ENCODE measurements at regions not wholly inside any gene's neighbourhood (a gene's known extent, or its start where the extent isn't known, plus 50 kb on each side); places are given as distances from the start of the nearest gene placed in this dataset.

GRCh38 chr5:88144219-88145001 lies 124.2 kb downstream of the TMEM161B start:
- DNase-seq: no peak

DNA sequence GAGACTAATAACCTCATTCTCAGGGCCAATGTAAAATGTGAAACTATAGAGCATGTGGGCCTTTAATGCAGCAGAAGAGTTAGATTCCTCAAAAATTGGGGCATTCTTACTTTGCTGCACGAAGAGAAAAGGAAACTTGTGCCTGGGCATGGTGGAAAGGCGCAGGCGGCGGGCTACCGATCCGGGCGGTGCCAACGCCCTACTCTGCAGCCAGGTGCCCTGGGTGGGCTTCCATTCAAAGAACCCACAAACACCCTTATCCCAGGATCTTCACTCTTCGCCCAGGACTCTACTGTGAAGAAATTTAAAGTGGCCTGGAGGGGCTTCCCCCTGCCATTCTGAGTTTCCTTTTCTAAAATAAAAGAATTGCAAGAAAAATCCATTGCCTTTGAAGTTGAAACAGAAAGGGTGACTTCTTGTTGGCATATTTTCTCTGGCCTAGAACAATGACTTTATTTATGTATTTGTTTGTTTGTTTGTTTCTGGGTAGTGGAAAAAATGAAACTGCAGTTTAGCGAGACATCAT lies 124.9 kb downstream of the TMEM161B start:
- DNase-seq: no peak

DNA sequence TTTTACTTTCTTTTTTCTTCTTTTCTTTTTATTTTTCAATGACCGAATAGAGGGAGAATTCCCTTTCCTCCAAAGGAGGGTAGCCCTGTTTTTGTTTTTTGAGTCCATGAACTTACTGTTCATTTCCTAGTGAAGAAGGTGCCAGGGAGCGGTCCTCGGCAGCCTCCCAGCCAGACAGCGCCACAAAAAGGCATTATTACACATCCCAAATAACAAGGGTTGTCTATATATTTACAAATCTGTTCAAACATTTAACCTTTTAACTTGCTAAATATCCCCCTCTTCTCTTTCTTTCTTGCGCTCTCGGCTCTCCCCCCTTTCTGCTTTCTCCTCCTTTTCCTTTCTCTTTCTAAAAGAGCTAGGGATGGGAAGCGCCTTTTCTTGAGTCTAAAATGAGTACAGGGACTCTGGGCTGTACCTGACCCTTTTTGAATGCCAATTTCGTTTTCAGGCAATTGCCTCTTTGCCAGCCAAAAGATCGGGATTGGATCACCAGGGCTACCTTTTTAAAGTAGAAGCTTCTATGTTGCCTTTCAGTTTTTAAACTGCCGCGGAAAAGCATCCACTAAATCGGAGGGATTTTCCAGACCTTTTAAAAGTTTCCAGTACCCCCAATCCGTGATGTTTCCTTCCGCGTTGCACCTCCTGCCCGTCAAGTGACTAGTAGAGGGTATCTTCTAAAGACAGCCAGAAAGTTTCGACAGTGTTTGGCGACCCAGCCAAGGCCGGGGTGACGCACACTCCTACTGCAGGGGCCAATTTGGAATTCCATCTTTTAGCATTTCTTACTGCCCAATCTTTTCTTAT lies 125.6 kb downstream of the TMEM161B start:
- DNase-seq: no peak

DNA sequence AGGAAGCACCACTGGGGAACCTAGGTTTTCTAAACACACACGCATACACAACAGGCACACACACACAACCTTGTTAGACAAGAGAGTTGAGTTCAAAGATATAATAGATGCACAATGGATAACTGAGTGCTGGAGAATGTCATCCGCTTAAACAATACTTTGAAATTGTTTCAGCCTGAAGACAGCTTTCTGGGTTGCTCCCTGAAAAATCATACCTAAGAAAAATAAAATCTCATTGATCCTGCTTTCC lies 126.1 kb downstream of the TMEM161B start:
- no peak for DNase-seq

DNA sequence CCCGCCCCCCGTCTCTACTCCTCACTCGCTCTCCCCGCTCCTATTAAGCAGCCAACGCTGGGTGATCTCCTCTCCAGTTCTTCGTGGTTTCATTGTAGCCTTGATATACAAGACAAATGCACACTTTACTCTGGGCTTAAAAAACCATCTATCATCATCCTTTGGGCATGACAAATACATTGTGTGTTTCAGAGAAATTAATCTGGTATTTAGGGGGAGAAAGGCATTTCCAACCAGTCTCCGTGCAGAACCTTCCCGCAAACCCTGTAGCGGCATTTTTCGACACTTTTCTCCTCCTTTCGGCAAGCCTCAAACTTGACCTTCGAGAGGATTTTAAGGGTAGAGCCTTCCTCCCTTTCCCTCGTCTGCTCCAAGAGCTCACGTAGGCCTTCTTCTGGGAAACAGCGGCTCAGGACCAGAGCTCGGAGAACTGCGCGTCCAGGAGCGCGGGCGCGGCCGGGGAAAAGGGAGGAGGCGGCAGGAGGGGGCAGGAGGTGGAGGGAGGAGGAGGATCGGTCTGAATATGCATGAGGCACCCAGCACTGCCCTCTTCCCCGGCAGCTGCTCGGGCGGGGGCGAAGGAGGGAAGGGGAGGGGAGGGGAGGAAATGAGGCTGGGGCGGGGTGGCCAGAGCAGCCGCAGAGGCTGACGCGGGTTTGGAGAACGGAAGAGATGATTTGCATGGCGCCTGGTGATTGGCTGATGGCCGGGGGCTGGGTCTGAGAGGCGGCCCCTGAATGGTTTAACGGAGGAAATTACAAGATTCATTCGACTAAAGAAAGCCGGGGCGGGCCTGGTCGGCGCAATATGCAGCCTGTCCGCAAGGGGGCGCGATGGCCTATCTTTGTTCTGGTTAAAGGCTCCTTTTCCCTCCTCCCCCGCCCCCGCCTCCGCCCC lies 127.5 kb downstream of the TMEM161B start:
- peak; percentile 96 for DNase-seq

GRCh38 chr5:88140396-88140855 lies 128.2 kb downstream of the TMEM161B start:
- no peak for DNase-seq

- no peak for DNase-seq
Measured at GRCh38 chr5:88130211-88130815, 138.3 kb downstream of the TMEM161B start.

DNA sequence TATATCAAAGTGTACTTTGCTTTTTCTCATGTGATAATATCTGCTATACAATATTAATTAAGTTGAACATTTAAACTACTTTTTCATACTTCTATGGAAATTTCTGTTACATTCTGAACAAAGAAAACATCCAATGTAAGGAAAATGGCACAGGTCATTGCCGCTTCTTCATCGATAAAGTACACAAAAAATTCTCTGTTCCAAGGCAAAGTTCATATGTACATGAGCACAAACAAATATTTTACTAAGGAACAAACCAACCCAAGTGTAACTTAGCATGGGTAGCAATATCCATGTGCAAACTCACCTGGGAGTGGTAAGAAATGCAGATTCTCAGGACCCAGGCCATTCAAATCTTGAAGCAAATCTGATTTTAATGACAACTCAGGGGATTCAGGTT lies 139.8 kb downstream of the TMEM161B start:
- no peak for DNase-seq

- DNase-seq: no peak
Measured at GRCh38 chr5:88119535-88120125, 149.0 kb downstream of the TMEM161B start.

DNA sequence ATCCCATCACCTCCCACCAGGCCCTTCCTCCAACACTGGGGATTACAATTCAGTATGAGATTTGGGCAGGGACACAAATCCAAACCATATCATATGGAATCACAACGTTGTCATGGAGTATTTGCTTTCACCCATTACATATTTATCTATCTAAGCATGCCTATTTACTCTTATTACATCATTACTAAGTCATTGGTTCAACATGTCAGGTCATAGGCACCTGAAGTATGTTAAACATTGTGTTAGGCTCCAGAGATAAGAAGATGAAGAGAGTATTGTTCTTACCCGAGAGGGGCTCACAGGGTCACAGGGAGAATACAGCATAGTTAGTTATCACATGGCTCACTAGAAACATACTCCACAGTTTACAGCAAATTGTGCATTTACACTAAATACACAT lies 150.5 kb downstream of the TMEM161B start:
- DNase-seq: no peak

DNA sequence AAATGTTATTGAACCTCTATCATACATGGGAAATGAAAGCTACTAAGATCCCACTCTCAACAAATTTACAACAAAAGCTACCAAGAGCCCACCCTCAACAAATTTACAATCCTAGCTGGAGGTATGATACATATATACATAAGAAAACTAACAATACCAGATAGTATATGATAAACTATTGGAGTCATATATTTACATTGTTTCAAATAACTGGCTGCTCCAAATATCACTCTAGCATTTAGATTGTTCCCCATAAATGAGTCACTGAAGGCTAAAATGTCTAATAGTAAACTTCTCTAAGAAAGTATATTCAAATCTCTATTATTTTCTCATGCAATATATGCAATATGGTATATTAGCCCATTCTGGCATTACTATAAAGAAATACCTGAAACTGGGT lies 151.1 kb downstream of the TMEM161B start:
- DNase-seq: no peak

DNA sequence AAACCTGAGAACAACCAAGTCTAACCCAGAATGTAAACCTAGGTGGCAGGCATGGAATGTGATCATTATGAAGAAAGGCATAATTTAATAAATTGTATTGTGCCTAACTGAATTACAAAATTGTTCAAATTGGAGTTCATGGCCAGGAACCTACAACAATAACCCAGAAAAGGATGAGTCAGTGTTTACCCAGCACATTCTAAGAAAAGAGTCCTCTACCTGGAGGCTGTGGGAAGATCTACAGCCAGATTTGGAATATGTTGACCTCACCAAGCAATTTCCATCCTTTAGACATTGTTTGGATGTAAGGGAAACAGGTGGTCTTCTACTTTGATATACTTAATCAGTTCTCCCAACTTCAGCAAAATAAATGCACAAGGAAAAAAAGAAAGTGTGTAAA lies 152.2 kb downstream of the TMEM161B start:
- no peak for DNase-seq

DNA sequence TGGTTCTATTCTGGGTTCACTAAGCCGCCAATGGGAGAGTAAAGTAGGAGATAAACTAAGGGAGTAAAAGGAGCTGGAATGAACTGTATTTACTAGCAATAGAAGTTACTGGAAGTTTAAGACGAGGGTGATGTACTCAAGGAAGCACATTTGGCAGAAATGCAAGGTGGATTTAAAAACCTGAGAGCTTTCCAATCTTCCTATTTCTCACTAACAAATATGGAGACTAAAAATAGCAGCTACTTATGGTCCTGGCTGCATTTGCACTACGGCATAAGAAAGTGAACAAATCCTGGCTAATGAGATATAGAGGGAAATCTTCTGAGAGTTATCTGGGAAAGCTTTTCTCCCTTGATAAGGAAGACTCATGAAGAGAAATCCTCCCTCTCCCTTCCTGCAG lies 153.4 kb downstream of the TMEM161B start:
- DNase-seq: no peak

DNA sequence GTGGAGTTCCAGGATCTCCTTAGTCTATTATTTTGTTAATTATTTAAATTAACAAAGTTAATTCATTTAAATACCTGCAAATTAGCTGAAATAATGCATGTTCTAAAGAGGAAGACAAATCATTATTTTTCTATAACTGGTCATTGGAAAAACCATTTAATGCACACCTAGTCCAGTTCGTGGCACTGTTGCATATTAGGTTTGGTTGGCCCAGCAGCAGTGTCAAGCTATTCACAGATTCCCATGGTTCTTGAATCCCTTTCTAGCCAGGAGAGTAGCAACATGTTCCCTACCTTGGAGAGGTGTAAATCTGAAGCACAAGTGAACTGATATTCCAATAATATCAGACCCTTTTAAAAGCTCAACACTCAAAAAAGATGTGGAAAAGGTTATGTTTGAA lies 155.2 kb downstream of the TMEM161B start:
- DNase-seq: no peak

- peak; percentile 1 for DNase-seq
Measured at GRCh38 chr5:88109818-88110217, 158.8 kb downstream of the TMEM161B start.

DNA sequence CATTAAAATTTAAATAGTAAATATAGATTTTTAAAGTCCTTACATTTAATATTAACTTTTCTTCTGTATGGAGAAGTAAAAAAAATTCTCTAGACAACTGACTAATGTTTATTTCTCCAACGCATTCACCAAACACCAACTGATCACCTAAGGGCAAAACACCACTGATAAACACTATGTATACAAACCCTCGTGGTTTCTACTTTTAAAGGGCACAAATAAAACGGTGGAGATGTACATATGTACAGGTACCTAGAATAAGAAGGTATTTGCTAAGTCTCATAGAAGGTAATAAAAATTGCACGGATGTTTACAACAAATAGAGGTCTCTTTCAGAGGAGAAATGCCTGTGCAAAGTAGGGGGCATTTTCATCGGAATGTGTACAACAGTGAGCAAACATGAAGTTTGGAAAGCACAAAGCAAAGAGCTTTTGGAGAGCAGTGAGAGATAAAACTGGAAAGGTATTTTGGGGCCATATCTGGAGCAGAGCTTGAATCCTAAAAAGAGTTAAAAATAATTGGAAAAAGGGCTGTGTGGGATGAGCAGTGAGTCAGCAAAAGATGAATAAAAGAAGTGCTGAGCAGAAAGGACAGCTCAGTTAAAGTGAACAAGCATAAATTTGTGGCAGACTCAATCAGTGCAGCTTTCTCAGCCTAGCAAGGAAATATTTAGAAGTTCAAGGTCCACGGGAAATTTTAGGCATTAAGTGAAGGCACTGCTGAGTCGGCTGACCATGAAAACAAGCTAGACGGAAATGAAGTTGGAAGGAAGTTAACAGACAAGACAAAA lies 160.0 kb downstream of the TMEM161B start:
- DNase-seq: no peak

- DNase-seq: no peak
Measured at GRCh38 chr5:88094906-88095496, 173.6 kb downstream of the TMEM161B start.

DNA sequence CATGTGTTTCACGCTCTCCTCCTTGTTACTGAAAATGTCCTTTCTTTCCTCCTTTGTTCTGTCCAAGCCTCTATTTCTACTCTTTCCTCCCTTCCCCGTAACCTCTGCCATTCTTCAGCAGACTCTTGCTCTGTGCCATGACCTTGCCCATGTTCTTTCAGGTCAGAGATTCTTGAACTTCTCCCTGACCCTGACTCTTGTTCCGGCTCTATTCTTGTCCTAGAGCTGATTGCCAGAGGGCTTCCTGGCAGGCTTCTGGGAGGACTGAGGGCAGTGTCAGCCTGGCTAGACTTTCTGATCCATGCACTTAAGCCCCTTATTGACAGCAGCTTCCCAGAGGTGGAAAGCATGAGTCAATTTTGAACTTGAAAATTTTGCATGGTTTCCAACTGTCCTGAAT lies 174.2 kb downstream of the TMEM161B start:
- no peak for DNase-seq

GRCh38 chr5:88093765-88094164 lies 174.9 kb downstream of the TMEM161B start:
- DNase-seq: no peak

- no peak for DNase-seq
Measured at GRCh38 chr5:88092958-88093605, 175.6 kb downstream of the TMEM161B start.

- no peak for DNase-seq
Measured at GRCh38 chr5:88092358-88092757, 176.3 kb downstream of the TMEM161B start.

Data from fibroblast of skin of right biceps (primary cell).